Liver (tissue), 2 donors: ENCODE measurements at regions not wholly inside any gene's neighbourhood (a gene's known extent, or its start where the extent isn't known, plus 50 kb on each side); places are given as distances from the start of the nearest gene placed in this dataset.

Experiments used
- CTCF ChIP-seq: fragments of 150-350 bp; IDR thresholded peaks from 2 replicates; pipeline ENCODE4 v1.5.1; 2017; ENCODE audit warnings: improper control_type of control experiment, low read depth, low read length; ENCODE audit not compliant: missing input control
- YY1 ChIP-seq: IDR thresholded peaks from 2 replicates; pipeline ENCODE4 v1.6.1; 2016; ENCODE audit warnings: antibody characterized with exemption, mild to moderate bottlenecking
- donor health status: healthy.

GRCh38 chr3:72679540-72680198, 168.6 kb downstream of the SHQ1 start:
- TF ChIP-seq YY1 (no peak), CTCF (no peak)
